HCT116 (cell line): ENCODE measurements at regions not wholly inside any gene's neighbourhood (a gene's known extent, or its start where the extent isn't known, plus 50 kb on each side); places are given as distances from the start of the nearest gene placed in this dataset.

Source experiments
- ATAC-seq: fragments of 200-7000 bp; cut with Tn5 transposase; 2 replicates; pipeline ENCODE4 v1.9.1; 2020; ENCODE audit warnings: mild to moderate bottlenecking, moderate library complexity
- BruUV-seq: library from RNA; stranded (reverse); fragments of 400-500 nt; replicated peaks from 2 replicates; lab custom pipeline; 2021; lab: Mats Ljungman, UMichigan
- CTCF ChIA-PET: fragments of 300-600 bp; sonication (Branson Sonifier 250); formaldehyde crosslinking; loops from one replicate; lab custom pipeline; 2021; ENCODE audit warnings: antibody characterized with exemption; lab: Charles Lee
- POLR2A ChIA-PET: fragments of 300-600, 350-600 bp; sonication (Branson Sonifier 250); formaldehyde crosslinking; loops from one replicate; lab custom pipeline; 2021; ENCODE audit warnings: antibody characterized with exemption; lab: Charles Lee
- RAD21 ChIA-PET, 2 experiments: fragments of 300-600 bp; sonication (Branson Sonifier 250); formaldehyde crosslinking; loops; one replicate each; lab custom pipeline; 2023; ENCODE audit warnings: low total read pairs in 2 of 2; ENCODE audit not compliant: uncharacterized antibody in 2 of 2, unreplicated experiment in 2 of 2, low non-redundant PET in 1 of 2; lab: Charles Lee
- DNase-seq: peaks from one replicate; pipeline ENCODE4 v3.0.0-alpha.2; 2010; ENCODE audit warnings: low read depth, low spot score
- H2AFZ ChIP-seq: fragments of 200-600 bp; shearing (Covaris generic), sonication (generic); 2 replicates; pipeline ENCODE4 v1.6.1; 2017; ENCODE audit warnings: low read depth, mixed run types, mixed read lengths, antibody characterized with exemption, low read length; ENCODE audit not compliant: poor library complexity, severe bottlenecking
- H3K27ac ChIP-seq: 2 replicates; pipeline ENCODE4 v1.5.1; 2012; ENCODE audit warnings: low read depth, low read length
- H3K27me3 ChIP-seq: fragments of 200-600 bp; sonication (generic); 2 replicates; pipeline ENCODE4 v1.6.1; 2016; ENCODE audit warnings: mixed run types, low read length, mixed read lengths; ENCODE audit not compliant: insufficient read depth
- H3K36me3 ChIP-seq, 2 experiments: fragments of 200-500 bp in 1 of 2; fragments of 200-600 bp in 1 of 2; sonication (Bioruptor generic) in 1 of 2; sonication (generic) in 1 of 2; 2 replicates each; pipeline versions ENCODE4 v1.5.1 to v1.6.1; 2014 to 2016; ENCODE audit warnings: low read length in 2 of 2, inconsistent platforms in 1 of 2, mixed read lengths in 1 of 2, mixed run types in 1 of 2; ENCODE audit not compliant: insufficient read depth in 2 of 2, control insufficient read depth in 1 of 2
- H3K4me1 ChIP-seq, 2 experiments: fragments of 200-600 bp in 1 of 2; sonication (generic) in 1 of 2; 2 replicates each; pipeline versions ENCODE4 v1.5.1 to v1.6.1; 2012 to 2017; ENCODE audit warnings: low read length in 2 of 2, inconsistent platforms in 1 of 2, mild to moderate bottlenecking in 1 of 2, mixed read lengths in 1 of 2, mixed run types in 1 of 2, moderate library complexity in 1 of 2; ENCODE audit not compliant: insufficient read depth in 2 of 2, control insufficient read depth in 1 of 2
- H3K4me2 ChIP-seq: fragments of 200-600 bp; sonication (generic); 2 replicates; pipeline ENCODE4 v1.6.1; 2017; ENCODE audit warnings: mixed run types, low read length, mixed read lengths
- H3K4me3 ChIP-seq, 2 experiments: fragments of 200-600 bp in 1 of 2; sonication (generic) in 1 of 2; replicated peaks in 1 of 2; 2 replicates each; pipeline ENCODE4 v1.5.1; 2011 to 2016; ENCODE audit warnings: low read length in 2 of 2, control low read depth in 1 of 2, low read depth in 1 of 2, mild to moderate bottlenecking in 1 of 2, mixed read lengths in 1 of 2, mixed run types in 1 of 2
- H3K79me2 ChIP-seq: fragments of 200-600 bp; sonication (generic); 2 replicates; pipeline ENCODE4 v1.6.1; 2017; ENCODE audit warnings: mild to moderate bottlenecking, mixed run types, low read length, moderate library complexity, mixed read lengths; ENCODE audit not compliant: insufficient read depth
- H3K9ac ChIP-seq: fragments of 200-600 bp; sonication (generic); 2 replicates; pipeline ENCODE4 v1.6.1; 2016; ENCODE audit warnings: low read length, mixed read lengths
- H3K9me2 ChIP-seq: fragments of 200-600 bp; sonication (generic), shearing (Covaris generic); 2 replicates; pipeline ENCODE4 v1.6.1; 2017; ENCODE audit warnings: mixed run types, mild to moderate bottlenecking, moderate library complexity; ENCODE audit not compliant: insufficient read depth
- H3K9me3 ChIP-seq, 2 experiments: fragments of 200-500 bp in 1 of 2; fragments of 200-600 bp in 1 of 2; sonication (Bioruptor generic) in 1 of 2; sonication (generic) in 1 of 2; 2 replicates each; pipeline ENCODE4 v1.6.1; 2014 to 2017; ENCODE audit warnings: low read length in 2 of 2, mixed read lengths in 2 of 2, inconsistent platforms in 1 of 2, low read depth in 1 of 2, mild to moderate bottlenecking in 1 of 2, mixed run types in 1 of 2, moderate library complexity in 1 of 2; ENCODE audit not compliant: control insufficient read depth in 1 of 2, insufficient read depth in 1 of 2
- H4K20me1 ChIP-seq: fragments of 200-600 bp; sonication (generic), shearing (Covaris generic); 2 replicates; pipeline ENCODE4 v1.6.1; 2017; ENCODE audit warnings: mixed run types, mild to moderate bottlenecking, moderate library complexity; ENCODE audit not compliant: insufficient read depth
- CBX3 ChIP-seq: IDR thresholded peaks from 2 replicates; pipeline ENCODE4 v1.6.1; 2012; ENCODE audit warnings: low read depth
- ELF1 ChIP-seq: IDR thresholded peaks from 2 replicates; pipeline ENCODE4 v1.6.1; 2012; ENCODE audit warnings: low read depth, borderline replicate concordance
- FOSL1 ChIP-seq: IDR thresholded peaks from 2 replicates; pipeline ENCODE4 v1.6.1; 2012; ENCODE audit warnings: low read depth
- RAD21 ChIP-seq: IDR thresholded peaks from 2 replicates; pipeline ENCODE4 v1.6.1; 2012; ENCODE audit warnings: low read depth, mild to moderate bottlenecking
- SP1 ChIP-seq: IDR thresholded peaks from 2 replicates; pipeline ENCODE4 v1.6.1; 2012; ENCODE audit warnings: low read depth
- TCF7L2 ChIP-seq: IDR thresholded peaks from 2 replicates; pipeline ENCODE4 v1.7.0; 2011; ENCODE audit warnings: borderline replicate concordance, inconsistent platforms; ENCODE audit not compliant: insufficient read depth, insufficient read length; ENCODE audit errors: extremely low read depth
- ZFX ChIP-seq: fragments of 450-650 bp; IDR thresholded peaks from 2 replicates; pipeline ENCODE4 v1.6.1; 2017
- ZNF274 ChIP-seq: fragments of 200-500 bp; sonication (Bioruptor generic); IDR thresholded peaks from 2 replicates; pipeline ENCODE4 v1.6.1; 2014; ENCODE audit warnings: mild to moderate bottlenecking, low read depth, low read length, inconsistent platforms
- intact Hi-C: fragments of 100-400 bp; cut with micrococcal nuclease; formaldehyde crosslinking; loops from 2 replicates; pipeline ENCODE4 v1.10.0; 2022
- TF ChIP-seq, protein P1 (sequence below): IDR thresholded peaks from 2 replicates; pipeline ENCODE4 v1.6.1; 2011; ENCODE audit warnings: mild to moderate bottlenecking, low read length, moderate library complexity; ENCODE audit not compliant: insufficient replicate concordance; ENCODE audit errors: extremely low read depth

DNA sequence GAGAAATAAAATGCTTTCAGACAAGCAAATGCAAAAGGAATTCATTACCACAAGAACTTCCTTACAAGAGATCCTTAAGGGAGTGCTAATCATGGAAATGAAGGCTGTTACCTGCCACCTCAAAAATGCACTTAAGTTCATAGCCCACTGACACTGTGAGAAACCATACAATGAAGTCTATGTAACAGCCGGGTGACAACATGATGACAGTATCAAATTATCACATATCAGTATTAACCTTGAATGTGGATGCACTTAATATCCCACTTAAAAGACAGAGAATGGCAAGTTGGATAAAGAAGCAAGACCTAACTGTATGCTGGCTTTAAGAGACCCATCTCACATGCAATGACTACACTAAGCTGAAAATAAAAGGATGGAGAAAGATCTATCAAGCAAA is 403.4 kb upstream of the MC4R start (continued):
- TF ChIP-seq, protein P1, sequence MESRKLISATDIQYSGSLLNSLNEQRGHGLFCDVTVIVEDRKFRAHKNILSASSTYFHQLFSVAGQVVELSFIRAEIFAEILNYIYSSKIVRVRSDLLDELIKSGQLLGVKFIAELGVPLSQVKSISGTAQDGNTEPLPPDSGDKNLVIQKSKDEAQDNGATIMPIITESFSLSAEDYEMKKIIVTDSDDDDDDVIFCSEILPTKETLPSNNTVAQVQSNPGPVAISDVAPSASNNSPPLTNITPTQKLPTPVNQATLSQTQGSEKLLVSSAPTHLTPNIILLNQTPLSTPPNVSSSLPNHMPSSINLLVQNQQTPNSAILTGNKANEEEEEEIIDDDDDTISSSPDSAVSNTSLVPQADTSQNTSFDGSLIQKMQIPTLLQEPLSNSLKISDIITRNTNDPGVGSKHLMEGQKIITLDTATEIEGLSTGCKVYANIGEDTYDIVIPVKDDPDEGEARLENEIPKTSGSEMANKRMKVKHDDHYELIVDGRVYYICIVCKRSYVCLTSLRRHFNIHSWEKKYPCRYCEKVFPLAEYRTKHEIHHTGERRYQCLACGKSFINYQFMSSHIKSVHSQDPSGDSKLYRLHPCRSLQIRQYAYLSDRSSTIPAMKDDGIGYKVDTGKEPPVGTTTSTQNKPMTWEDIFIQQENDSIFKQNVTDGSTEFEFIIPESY: no peak
- TF ChIP-seq RAD21: no peak
- no peak for TF ChIP-seq TCF7L2
- no peak for TF ChIP-seq ZFX
- TF ChIP-seq ELF1: no peak

DNA sequence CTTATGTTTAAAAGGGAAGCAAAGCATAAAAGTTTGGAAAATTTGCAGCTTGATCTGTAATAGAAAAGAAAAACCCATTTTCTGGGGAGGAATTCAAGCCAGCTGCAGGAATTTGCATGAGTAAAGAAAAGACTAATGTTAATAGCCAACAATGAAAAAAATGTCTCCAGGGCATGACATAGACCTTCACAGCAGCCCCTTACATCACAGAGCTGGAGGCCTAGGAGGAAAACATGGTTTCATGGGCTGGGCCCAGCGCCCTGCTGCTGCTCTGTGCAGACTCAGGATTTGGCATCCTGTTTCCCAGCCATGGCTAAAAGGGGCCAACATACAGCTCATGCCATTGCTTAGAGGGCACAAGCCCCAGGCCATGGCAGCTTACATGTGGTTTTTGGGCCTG is 411.6 kb upstream of the MC4R start:
- Histone ChIP-seq H3K27me3 (no peaks in the 10 kb centered on the region; the same call in 1 of the 2 replicates), H3K9ac (no peak overlapping the region), H3K79me2 (no peaks in the 10 kb centered on the region), H4K20me1 (no peaks in the 10 kb centered on the region; the same call in 1 of the 2 replicates), H3K4me2 (no peak overlapping the region), H3K36me3 (no peaks in the 10 kb centered on the region), H3K27ac (no peak overlapping the region), H3K4me1 (no peaks in the 10 kb centered on the region), H3K4me3 (no peak overlapping the region), H3K9me2 (no peaks in the 10 kb centered on the region), H3K9me3 (no peaks in the 10 kb centered on the region), H2AFZ (no peak overlapping the region)
- intact Hi-C loops: no loop called here
- ChIA-PET CTCF (no interaction called here), RAD21 (no interaction called here), POLR2A (no interaction called here)
- BruUV-seq: no TSS peak
- ATAC-seq: no peak
- TF ChIP-seq FOSL1 (no peak), CBX3 (no peak), SP1 (no peak), ZNF274 (no peak)
- no peak for DNase-seq
